GM23248 (cell line): ENCODE measurements at regions not wholly inside any gene's neighbourhood (a gene's known extent, or its start where the extent isn't known, plus 50 kb on each side); places are given as distances from the start of the nearest gene placed in this dataset.

ENCODE experiments used
- EZH2 ChIP-seq: fragments of 200-600 bp; sonication (generic); IDR thresholded peaks from 2 replicates; pipeline ENCODE4 v1.6.1; 2018; ENCODE audit warnings: antibody characterized with exemption, mild to moderate bottlenecking; ENCODE audit not compliant: insufficient read depth, poor library complexity, severe bottlenecking
- EZH2phosphoT487 ChIP-seq: fragments of 200-600 bp; sonication (generic); IDR thresholded peaks from 2 replicates; pipeline ENCODE4 v1.6.1; 2018; ENCODE audit warnings: antibody characterized with exemption, moderate library complexity, mild to moderate bottlenecking, low read depth; ENCODE audit not compliant: insufficient read depth

GRCh38 chr17:52606098-52606497, 447.6 kb upstream of the CA10 start:
- no peak for TF ChIP-seq EZH2
- no peak for TF ChIP-seq EZH2phosphoT487
